Stimulated activated naive CD8-positive, alpha-beta T cell treated with anti-CD3 and anti-CD28 coated beads, Interleukin-15, Interleukin-2, amounts not matched to agents 100 U/mL and 50 U/mL, for 24 hours (primary cell): ENCODE measurements at regions not wholly inside any gene's neighbourhood (a gene's known extent, or its start where the extent isn't known, plus 50 kb on each side); places are given as distances from the start of the nearest gene placed in this dataset.
"Not testable (repeated sequence)": the region's sequence is repeated elsewhere in the genome, so short reads cannot be mapped to it uniquely, and the experiment has no call there.

Source experiments
- ATAC-seq: fragments of 150-1000 bp; cut with Tn5 transposase; one replicate; pipeline ENCODE4 v1.10.0; 2021
- DNase-seq: peaks from one replicate; pipeline ENCODE4 v3.0.0; 2021

DNA sequence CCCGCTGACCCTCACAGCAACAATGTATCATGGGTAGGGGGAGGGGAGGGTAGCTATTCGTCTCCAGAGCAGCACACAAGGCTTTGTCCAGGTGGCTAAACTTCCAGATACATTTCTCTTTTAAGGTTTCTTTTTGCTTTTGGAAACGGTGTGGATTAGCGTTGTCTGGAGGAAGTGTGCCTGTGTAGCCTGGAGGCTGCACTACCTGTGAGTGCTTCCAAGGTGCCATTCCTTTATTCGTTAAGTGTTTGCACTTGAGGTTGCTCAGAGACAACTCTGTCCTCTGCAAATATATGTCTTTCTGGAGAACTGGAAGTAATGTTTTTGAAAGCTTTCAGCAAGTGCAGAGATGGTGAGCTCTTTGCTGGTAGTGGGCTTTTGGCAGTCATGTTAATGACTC lies 53.1 kb downstream of the HSFY1 start:
- DNase-seq, ATAC-seq: not testable (repeated sequence)

DNA sequence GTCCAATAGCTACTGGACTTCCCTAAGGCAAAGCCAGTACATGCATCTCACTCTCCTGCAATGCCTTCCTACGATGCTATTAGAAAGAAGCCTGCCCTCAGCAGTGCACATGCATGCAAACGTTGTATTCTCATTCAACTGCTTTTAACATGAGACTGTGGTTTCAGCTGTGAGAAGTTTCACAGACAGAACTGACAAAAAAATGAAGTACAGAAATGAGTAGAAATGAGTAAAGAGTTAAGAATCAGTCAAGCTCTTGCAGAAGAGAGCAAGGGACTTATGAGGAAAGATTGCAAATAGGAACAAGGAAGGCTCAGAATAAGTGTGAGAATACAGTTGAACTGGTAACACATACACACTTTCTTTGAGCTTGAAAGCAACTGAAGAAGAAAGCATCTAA lies 54.8 kb downstream of the HSFY1 start:
- not testable (repeated sequence) for ATAC-seq, DNase-seq

- not testable (repeated sequence) for ATAC-seq, DNase-seq
These were observed 59.7 kb downstream of the HSFY1 start for GRCh38 chrY:18606251-18606650.

DNA sequence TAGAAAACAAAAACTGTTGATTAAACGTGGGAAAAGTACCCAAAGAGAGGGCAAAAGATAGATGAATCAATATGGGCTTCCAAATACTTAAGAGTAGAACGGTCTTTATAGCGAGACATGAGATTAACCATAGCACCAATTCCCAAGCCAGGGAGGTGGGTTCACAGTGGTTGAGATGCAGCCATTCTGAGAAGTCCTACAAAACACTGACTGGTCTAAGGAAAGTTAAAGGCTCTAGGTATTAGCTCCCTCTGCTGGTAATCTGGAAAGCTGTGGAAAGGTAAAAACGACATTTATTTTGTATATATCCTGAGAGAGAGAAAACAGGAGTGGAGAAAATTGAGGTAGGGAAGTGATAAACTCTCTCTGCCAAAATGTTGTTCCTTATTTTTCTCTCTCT lies 61.7 kb downstream of the HSFY1 start:
- DNase-seq, ATAC-seq: not testable (repeated sequence)

GRCh38 chrY:18615809-18616208 lies 69.3 kb downstream of the HSFY1 start:
- ATAC-seq, DNase-seq: not testable (repeated sequence)

DNA sequence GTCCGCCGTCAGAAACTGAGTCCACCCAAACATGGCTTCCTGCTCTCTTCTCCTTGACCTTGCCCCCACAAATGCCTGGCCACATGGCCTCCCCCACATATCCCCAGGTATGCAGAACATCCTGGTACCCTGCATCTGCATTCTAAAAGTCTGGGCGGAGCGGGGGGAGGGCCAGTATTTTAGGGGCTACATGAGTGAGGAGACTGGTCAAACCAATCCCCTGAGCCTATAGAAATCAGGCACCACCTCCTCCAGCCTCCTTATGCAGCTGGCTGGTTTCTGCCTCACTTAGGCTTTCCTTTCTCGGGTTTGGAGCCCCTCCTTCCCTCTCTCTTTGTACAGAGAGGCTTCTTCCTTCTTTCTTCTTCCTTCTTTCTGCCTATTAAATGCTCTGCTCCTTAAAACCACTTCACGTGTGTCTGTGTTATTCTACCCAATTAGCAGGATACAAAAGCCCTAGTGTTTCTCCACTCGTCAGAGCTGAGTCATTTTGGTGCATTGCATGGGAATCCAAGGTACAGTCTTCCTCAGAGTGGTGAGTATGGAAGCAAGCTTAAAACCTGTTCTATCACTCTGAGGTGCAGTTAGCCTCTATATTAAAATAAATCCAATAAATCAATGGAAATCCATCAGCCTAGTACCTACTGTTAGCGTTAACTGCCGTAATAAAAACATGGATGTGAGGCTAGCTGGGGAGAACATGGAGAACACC lies 83.4 kb downstream of the HSFY1 start:
- ATAC-seq, DNase-seq: not testable (repeated sequence)

DNA sequence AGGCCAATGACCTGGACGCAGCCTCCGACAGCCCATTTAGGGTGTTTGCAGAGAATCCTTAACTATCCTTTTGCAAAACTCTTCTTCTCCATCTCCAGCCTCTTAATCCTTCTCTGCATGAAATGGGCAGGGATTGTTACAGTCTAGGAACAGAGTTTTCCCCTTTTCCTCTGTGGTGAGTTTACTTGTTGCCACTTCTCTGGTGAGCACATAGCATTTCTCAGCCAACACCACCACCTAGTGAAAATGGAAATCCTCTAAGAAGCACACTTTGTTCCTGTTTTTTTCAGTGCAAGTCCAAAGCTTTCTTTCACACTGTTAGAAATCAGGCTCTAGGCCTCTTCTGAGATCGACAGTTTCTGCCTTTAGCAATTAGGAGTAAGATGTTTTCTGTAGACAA lies 84.1 kb downstream of the HSFY1 start:
- not testable (repeated sequence) for ATAC-seq, DNase-seq

DNA sequence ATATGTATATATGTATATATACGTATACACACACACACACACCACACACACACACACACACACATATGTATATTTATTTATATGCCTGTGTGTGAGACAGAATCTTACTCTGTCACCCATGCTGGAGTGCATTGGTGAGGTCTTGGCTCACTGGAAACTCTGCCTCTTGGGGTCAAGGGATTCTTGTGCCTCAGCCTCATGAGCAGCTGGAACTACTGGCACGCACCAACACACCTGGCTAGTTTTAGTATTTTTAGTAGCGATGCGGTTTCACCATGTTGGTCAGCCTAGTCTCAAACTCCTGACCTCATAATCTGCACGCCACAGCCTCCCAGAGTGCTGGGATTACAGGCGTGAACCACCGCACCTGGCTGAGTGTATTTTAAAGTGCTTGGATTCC lies 85.1 kb downstream of the HSFY1 start:
- ATAC-seq, DNase-seq: not testable (repeated sequence)

DNA sequence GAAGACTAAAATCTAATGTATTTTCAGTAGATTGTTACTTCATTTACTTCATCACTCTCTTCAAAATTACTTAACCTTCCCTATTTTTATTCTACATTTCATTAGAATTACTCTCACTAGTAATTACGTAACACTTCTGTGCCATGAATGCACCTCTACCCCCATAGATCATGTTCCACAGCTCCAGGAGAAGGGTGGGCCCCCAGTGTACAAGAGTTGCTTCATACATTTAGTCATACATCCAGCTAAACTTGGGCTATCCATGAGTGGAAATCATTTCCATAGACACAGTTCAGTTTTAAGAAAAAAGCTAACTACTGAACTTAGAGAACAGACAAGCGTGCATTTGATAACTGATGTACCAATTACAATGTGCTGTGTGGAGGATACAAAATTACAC lies 104.2 kb downstream of the HSFY1 start:
- DNase-seq (no peak), ATAC-seq (no peak)

GRCh38 chrY:18664559-18664958 lies 109.0 kb downstream of the HSFY2 start:
- ATAC-seq = peak; percentile 95
- DNase-seq = no peak

DNA sequence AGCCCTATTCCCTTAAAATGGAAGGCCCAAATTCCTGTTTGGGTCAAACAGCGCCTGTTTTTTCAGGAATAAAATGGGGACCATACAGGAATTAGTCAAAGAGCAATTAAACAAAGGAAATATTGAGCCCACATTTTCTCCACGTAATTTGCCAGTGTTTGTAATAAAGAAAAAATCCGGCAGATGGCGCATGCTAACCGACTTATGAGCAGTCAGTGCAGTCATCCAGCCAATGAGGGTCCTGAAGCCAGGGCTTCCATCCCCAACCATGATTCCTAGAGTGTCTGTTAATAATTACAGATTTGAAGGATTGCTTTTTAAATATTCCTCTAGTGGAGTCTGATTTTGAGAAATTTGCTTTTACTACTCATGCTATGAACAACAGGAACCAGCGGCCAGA lies 103.7 kb downstream of the HSFY2 start:
- DNase-seq = peak; percentile 11

GRCh38 chrY:18671970-18672369 lies 101.6 kb downstream of the HSFY2 start:
- ATAC-seq (peak; percentile 36), DNase-seq (no peak)

More for the DNA sequence above, 103.7 kb downstream of the HSFY2 start:
- no peak for ATAC-seq

DNA sequence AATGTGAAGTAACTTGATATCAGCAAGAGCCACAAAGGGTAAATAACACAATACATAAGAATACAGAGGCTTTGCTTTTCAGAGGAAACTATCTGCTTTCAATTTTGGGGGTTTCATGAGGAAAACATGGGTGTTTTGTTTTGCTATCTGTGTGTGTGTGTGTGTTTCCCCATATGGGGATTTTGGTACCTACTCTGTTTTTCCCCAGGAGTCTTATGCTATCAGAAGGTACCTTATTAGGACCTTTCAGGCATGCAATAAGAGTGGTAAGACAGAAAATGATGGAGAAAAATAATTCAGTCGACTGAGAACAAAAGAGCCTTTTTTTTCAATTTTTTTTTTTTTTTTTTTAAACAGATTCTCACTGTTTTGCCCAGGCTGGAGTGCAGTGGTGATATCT lies 87.5 kb downstream of the HSFY2 start:
- not testable (repeated sequence) for DNase-seq, ATAC-seq

DNA sequence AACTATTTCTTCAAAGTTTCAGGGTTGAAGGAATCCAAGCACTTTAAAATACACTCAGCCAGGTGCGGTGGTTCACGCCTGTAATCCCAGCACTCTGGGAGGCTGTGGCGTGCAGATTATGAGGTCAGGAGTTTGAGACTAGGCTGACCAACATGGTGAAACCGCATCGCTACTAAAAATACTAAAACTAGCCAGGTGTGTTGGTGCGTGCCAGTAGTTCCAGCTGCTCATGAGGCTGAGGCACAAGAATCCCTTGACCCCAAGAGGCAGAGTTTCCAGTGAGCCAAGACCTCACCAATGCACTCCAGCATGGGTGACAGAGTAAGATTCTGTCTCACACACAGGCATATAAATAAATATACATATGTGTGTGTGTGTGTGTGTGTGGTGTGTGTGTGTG lies 85.2 kb downstream of the HSFY2 start:
- not testable (repeated sequence) for ATAC-seq, DNase-seq

DNA sequence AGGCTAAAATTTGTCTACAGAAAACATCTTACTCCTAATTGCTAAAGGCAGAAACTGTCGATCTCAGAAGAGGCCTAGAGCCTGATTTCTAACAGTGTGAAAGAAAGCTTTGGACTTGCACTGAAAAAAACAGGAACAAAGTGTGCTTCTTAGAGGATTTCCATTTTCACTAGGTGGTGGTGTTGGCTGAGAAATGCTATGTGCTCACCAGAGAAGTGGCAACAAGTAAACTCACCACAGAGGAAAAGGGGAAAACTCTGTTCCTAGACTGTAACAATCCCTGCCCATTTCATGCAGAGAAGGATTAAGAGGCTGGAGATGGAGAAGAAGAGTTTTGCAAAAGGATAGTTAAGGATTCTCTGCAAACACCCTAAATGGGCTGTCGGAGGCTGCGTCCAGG lies 84.1 kb downstream of the HSFY2 start:
- not testable (repeated sequence) for DNase-seq, ATAC-seq

GRCh38 chrY:18689890-18690593 lies 83.5 kb downstream of the HSFY2 start:
- ATAC-seq, DNase-seq: not testable (repeated sequence)

DNA sequence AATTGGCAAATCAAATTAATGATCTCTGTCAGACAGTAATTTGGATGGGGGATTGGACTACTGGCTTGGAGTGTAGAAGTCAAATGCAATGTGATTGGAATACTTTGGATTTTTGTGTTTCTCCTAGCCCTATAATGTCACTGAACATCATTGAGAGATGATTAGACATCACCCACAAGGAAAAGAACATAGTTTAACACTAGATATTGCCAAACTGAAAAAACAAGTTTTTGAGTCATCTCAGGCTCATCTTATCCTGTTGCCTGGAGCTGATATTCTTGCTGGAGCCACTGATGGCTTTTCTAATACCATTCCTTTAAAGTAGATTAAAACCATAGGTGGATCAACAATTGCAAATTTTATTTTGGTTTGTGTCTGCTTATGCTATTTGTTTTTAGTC lies 76.7 kb downstream of the HSFY2 start:
- not testable (repeated sequence) for ATAC-seq, DNase-seq

GRCh38 chrY:18704198-18704597 lies 69.3 kb downstream of the HSFY2 start:
- not testable (repeated sequence) for DNase-seq, ATAC-seq

DNA sequence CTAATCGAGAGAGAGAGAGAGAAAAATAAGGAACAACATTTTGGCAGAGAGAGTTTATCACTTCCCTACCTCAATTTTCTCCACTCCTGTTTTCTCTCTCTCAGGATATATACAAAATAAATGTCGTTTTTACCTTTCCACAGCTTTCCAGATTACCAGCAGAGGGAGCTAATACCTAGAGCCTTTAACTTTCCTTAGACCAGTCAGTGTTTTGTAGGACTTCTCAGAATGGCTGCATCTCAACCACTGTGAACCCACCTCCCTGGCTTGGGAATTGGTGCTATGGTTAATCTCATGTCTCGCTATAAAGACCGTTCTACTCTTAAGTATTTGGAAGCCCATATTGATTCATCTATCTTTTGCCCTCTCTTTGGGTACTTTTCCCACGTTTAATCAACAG lies 61.8 kb downstream of the HSFY2 start:
- DNase-seq = not testable (repeated sequence)

DNA sequence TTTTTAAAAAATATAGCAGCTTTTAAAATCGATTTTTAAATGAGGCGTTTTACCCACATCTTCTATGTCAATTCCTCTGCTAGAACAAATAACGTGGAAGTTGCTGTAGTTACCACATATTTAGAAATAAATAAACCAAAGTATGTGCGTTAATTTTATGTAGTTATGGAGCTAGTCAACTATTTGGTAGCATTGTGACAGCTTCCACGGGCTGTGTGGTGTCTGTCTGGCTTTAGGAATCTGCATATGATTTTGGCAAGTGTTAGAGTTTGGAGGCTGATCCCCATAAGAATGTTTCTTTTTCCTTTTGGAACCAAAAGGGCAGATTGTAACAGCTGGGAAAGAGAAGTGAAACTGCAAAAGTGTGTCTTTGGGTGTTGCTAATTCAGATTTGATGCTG lies 59.8 kb downstream of the HSFY2 start:
- not testable (repeated sequence) for DNase-seq, ATAC-seq

More for the DNA sequence above, 61.8 kb downstream of the HSFY2 start:
- ATAC-seq = not testable (repeated sequence)

- ATAC-seq = not testable (repeated sequence)
These were observed 54.8 kb downstream of the HSFY2 start for GRCh38 chrY:18718714-18719113.

GRCh38 chrY:18720395-18720794 lies 53.1 kb downstream of the HSFY2 start:
- not testable (repeated sequence) for ATAC-seq, DNase-seq

More at GRCh38 chrY:18718714-18719113, 54.8 kb downstream of the HSFY2 start:
- DNase-seq = not testable (repeated sequence)
